SK-N-SH (cell line): ENCODE measurements at regions not wholly inside any gene's neighbourhood (a gene's known extent, or its start where the extent isn't known, plus 50 kb on each side); places are given as distances from the start of the nearest gene placed in this dataset.

Experiments
- MAX ChIP-seq: IDR thresholded peaks from 2 replicates; pipeline ENCODE4 v1.4.0; 2012; ENCODE audit warnings: low read depth
- RCOR1 ChIP-seq: fragments of 150-350 bp; IDR thresholded peaks from 2 replicates; pipeline ENCODE4 v1.6.1; 2017; ENCODE audit warnings: antibody characterized with exemption, low read length
- SIN3A ChIP-seq: IDR thresholded peaks from 2 replicates; pipeline ENCODE4 v1.6.1; 2012; ENCODE audit warnings: low read depth, mild to moderate bottlenecking, low read length, moderate library complexity, borderline replicate concordance
- TAF1 ChIP-seq: IDR thresholded peaks from 2 replicates; pipeline ENCODE4 v1.6.1; 2012; ENCODE audit warnings: low read depth, mild to moderate bottlenecking, low read length, moderate library complexity, borderline replicate concordance
- TCF12 ChIP-seq: IDR thresholded peaks from 2 replicates; pipeline ENCODE4 v1.4.0; 2012
- USF1 ChIP-seq: IDR thresholded peaks from 2 replicates; pipeline ENCODE4 v1.4.0; 2012; ENCODE audit warnings: low read depth, borderline replicate concordance

GRCh38 chr4:122673252-122673651 lies 52.4 kb upstream of the IL21 start:
- no peak for TF ChIP-seq RCOR1
- no peak for TF ChIP-seq USF1
- no peak for TF ChIP-seq MAX
- TF ChIP-seq SIN3A, result no peak
- no peak for TF ChIP-seq TAF1
- no peak for TF ChIP-seq TCF12
